AG04450 (cell line): ENCODE measurements at regions not wholly inside any gene's neighbourhood (a gene's known extent, or its start where the extent isn't known, plus 50 kb on each side); places are given as distances from the start of the nearest gene placed in this dataset.

Source experiments
- CTCF ChIA-PET: fragments of 300-600, 350-600 bp; formaldehyde crosslinking; extraction: SDS; loops from one replicate; lab custom pipeline; 2022; ENCODE audit warnings: antibody characterized with exemption, inconsistent platforms; lab: Charles Lee
- POLR2A ChIA-PET: fragments of 350-600 bp; formaldehyde crosslinking; extraction: SDS; loops from one replicate; lab custom pipeline; 2021; ENCODE audit warnings: antibody characterized with exemption, inconsistent platforms; lab: Yijun Ruan, JAX
- DNase-seq: peaks from one replicate; pipeline ENCODE4 v3.0.0-alpha.2; 2011; ENCODE audit warnings: low read depth, low spot score
- H3K27ac ChIP-seq: one replicate; pipeline ENCODE4 v1.5.1; 2012; ENCODE audit warnings: low read depth, low read length, control low read depth
- H3K27me3 ChIP-seq: one replicate; pipeline ENCODE4 v1.6.0; 2012; ENCODE audit warnings: low read length; ENCODE audit not compliant: control insufficient read depth, insufficient read depth
- H3K4me3 ChIP-seq: 2 replicates; pipeline ENCODE4 v1.5.1; 2011; ENCODE audit warnings: mild to moderate bottlenecking, low read depth, low read length, control low read depth
- H3K9me3 ChIP-seq: 2 replicates; pipeline ENCODE4 v1.5.1; 2012; ENCODE audit warnings: low read length; ENCODE audit not compliant: control insufficient read depth, insufficient read depth
- CTCF ChIP-seq: IDR thresholded peaks from 2 replicates; pipeline ENCODE4 v1.5.1; 2011; ENCODE audit warnings: low read depth, low read length, control low read depth, inconsistent platforms

GRCh38 chr2:5561006-5561405 lies 131.2 kb upstream of the SOX11 start:
- POLR2A ChIA-PET = no interaction called here
- H3K27me3 ChIP-seq = no peaks in the 10 kb centered on the region
- no peak for TF ChIP-seq CTCF
- DNase-seq = peak; percentile 55
- no peak overlapping the region for H3K27ac ChIP-seq
- CTCF ChIA-PET = no interaction called here
- peaks cover 4% of the 10 kb centered on the region for H3K9me3 ChIP-seq
- no peak overlapping the region for H3K4me3 ChIP-seq

GRCh38 chr2:5562426-5562825 lies 129.8 kb upstream of the SOX11 start:
- H3K9me3 ChIP-seq = peaks cover 4% of the 10 kb centered on the region
- no peak overlapping the region for H3K4me3 ChIP-seq
- H3K27me3 ChIP-seq = no peaks in the 10 kb centered on the region
- H3K27ac ChIP-seq = no peak overlapping the region
- DNase-seq = no peak
- POLR2A ChIA-PET = no interaction called here
- CTCF ChIA-PET = no interaction called here
- no peak for TF ChIP-seq CTCF

GRCh38 chr2:5562865-5563264 lies 129.3 kb upstream of the SOX11 start:
- no peak for TF ChIP-seq CTCF
- DNase-seq = no peak
- Histone ChIP-seq H3K27me3 (no peaks in the 10 kb centered on the region), H3K4me3 (no peak overlapping the region), H3K27ac (no peak overlapping the region), H3K9me3 (peaks cover 4% of the 10 kb centered on the region)
- ChIA-PET CTCF (no interaction called here), POLR2A (no interaction called here)

- Histone ChIP-seq H3K27me3 (no peaks in the 10 kb centered on the region), H3K9me3 (peaks cover 4% of the 10 kb centered on the region), H3K4me3 (no peak overlapping the region), H3K27ac (no peak overlapping the region)
- TF ChIP-seq CTCF = no peak
- POLR2A ChIA-PET = no interaction called here
- CTCF ChIA-PET = no interaction called here
- DNase-seq = no peak
These were observed 128.8 kb upstream of the SOX11 start for GRCh38 chr2:5563411-5563810.

GRCh38 chr2:5569256-5569655 lies 122.9 kb upstream of the SOX11 start:
- Histone ChIP-seq H3K27me3 (no peaks in the 10 kb centered on the region), H3K9me3 (no peaks in the 10 kb centered on the region; the same call in 1 of the 2 replicates), H3K27ac (no peak overlapping the region), H3K4me3 (no peak overlapping the region)
- DNase-seq = no peak
- ChIA-PET POLR2A (no interaction called here), CTCF (no interaction called here)
- TF ChIP-seq CTCF = no peak
